ENCODE measurements at regions not wholly inside any gene's neighbourhood (a gene's known extent, or its start where the extent isn't known, plus 50 kb on each side); places are given as distances from the start of the nearest gene placed in this dataset.

- TF ChIP-seq CTCF (IDR thresholded peaks at IDR 0.05) (peak in 1 of 6 experiments; percentile 13), POLR2AphosphoS5 (IDR thresholded peaks at IDR 0.05) (peak; percentile 45 to 47), POLR2A (IDR thresholded peaks at IDR 0.05) (no peak), EP300 (IDR thresholded peaks at IDR 0.05) (peak in 3 of 4 donors; percentile 7 to 91 (median 52))
These were observed 126.9 kb downstream of the LRIG2 start for GRCh38 chr1:113199760-113200455.

All from upper lobe of left lung (tissue), 4 donors.